DND-41 (cell line): ENCODE measurements at regions not wholly inside any gene's neighbourhood (a gene's known extent, or its start where the extent isn't known, plus 50 kb on each side); places are given as distances from the start of the nearest gene placed in this dataset.

Experiments used
- ATAC-seq: fragments of 200-7000 bp; cut with Tn5 transposase; 3 replicates; pipeline ENCODE4 v1.9.1; 2021; ENCODE audit warnings: low read depth; ENCODE audit not compliant: insufficient read depth
- DNase-seq: peaks from one replicate; pipeline ENCODE4 v3.0.0-alpha.2; 2020
- H2AFZ ChIP-seq: 2 replicates; pipeline ENCODE4 v1.6.0; 2012; ENCODE audit warnings: low read depth, low read length
- H3K27ac ChIP-seq: 2 replicates; pipeline ENCODE4 v1.5.1; 2012; ENCODE audit warnings: low read length, inconsistent platforms
- H3K27me3 ChIP-seq: fragments of 200-600 bp; sonication (generic); 2 replicates; pipeline ENCODE4 v1.6.0; 2012; ENCODE audit warnings: low read length, mild to moderate bottlenecking, inconsistent platforms; ENCODE audit not compliant: insufficient read depth, poor library complexity
- H3K36me3 ChIP-seq: 2 replicates; pipeline ENCODE4 v1.5.1; 2012; ENCODE audit warnings: low read length, inconsistent platforms; ENCODE audit not compliant: insufficient read depth
- H3K4me1 ChIP-seq: 2 replicates; pipeline ENCODE4 v1.5.1; 2012; ENCODE audit warnings: mild to moderate bottlenecking, low read length; ENCODE audit not compliant: insufficient read depth
- H3K4me2 ChIP-seq: 2 replicates; pipeline ENCODE4 v1.6.0; 2012; ENCODE audit warnings: mild to moderate bottlenecking, moderate library complexity, low read length, inconsistent platforms; ENCODE audit not compliant: insufficient read depth
- H3K4me3 ChIP-seq, 2 experiments: fragments of 200-600 bp in 1 of 2; shearing (Covaris generic) in 1 of 2; 2 replicates each; pipeline ENCODE4 v1.5.1; 2012 to 2016; ENCODE audit warnings: inconsistent platforms in 2 of 2, low read length in 2 of 2, mild to moderate bottlenecking in 2 of 2, low read depth in 1 of 2, moderate library complexity in 1 of 2
- H3K79me2 ChIP-seq: 2 replicates; pipeline ENCODE4 v1.6.0; 2012; ENCODE audit warnings: low read length, inconsistent platforms; ENCODE audit not compliant: insufficient read depth
- H3K9ac ChIP-seq: 2 replicates; pipeline ENCODE4 v1.6.0; 2012; ENCODE audit warnings: low read depth, mild to moderate bottlenecking, inconsistent platforms, low read length, moderate library complexity
- H3K9me3 ChIP-seq: 2 replicates; pipeline ENCODE4 v1.5.1; 2012; ENCODE audit warnings: low read length, moderate library complexity, mild to moderate bottlenecking, inconsistent platforms; ENCODE audit not compliant: insufficient read depth, severe bottlenecking
- H4K20me1 ChIP-seq: 2 replicates; pipeline ENCODE4 v1.6.0; 2012; ENCODE audit warnings: low read length; ENCODE audit not compliant: insufficient read depth
- EZH2 ChIP-seq: IDR thresholded peaks from 3 replicates; pipeline ENCODE4 v1.6.1; 2012; ENCODE audit warnings: borderline replicate concordance, low read depth, mild to moderate bottlenecking, moderate library complexity, low read length, inconsistent platforms; ENCODE audit not compliant: severe bottlenecking
- TF ChIP-seq, protein P1 (sequence below): IDR thresholded peaks from 2 replicates; pipeline ENCODE4 v1.5.1; 2012; ENCODE audit warnings: borderline replicate concordance, low read length, moderate library complexity, mild to moderate bottlenecking; ENCODE audit not compliant: poor library complexity, severe bottlenecking; ENCODE audit errors: extremely low read depth

- Histone ChIP-seq H3K79me2 (no peaks in the 10 kb centered on the region), H3K4me3 (no peak overlapping the region), H2AFZ (no peak overlapping the region), H3K27ac (no peak overlapping the region), H3K4me2 (no peak overlapping the region), H4K20me1 (no peaks in the 10 kb centered on the region), H3K9me3 (no peaks in the 10 kb centered on the region), H3K27me3 (no peaks in the 10 kb centered on the region), H3K4me1 (no peaks in the 10 kb centered on the region), H3K9ac (no peak overlapping the region), H3K36me3 (no peaks in the 10 kb centered on the region)
- no peak for ATAC-seq
- TF ChIP-seq EZH2: no peak
- TF ChIP-seq, protein P1, sequence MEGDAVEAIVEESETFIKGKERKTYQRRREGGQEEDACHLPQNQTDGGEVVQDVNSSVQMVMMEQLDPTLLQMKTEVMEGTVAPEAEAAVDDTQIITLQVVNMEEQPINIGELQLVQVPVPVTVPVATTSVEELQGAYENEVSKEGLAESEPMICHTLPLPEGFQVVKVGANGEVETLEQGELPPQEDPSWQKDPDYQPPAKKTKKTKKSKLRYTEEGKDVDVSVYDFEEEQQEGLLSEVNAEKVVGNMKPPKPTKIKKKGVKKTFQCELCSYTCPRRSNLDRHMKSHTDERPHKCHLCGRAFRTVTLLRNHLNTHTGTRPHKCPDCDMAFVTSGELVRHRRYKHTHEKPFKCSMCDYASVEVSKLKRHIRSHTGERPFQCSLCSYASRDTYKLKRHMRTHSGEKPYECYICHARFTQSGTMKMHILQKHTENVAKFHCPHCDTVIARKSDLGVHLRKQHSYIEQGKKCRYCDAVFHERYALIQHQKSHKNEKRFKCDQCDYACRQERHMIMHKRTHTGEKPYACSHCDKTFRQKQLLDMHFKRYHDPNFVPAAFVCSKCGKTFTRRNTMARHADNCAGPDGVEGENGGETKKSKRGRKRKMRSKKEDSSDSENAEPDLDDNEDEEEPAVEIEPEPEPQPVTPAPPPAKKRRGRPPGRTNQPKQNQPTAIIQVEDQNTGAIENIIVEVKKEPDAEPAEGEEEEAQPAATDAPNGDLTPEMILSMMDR: no peak
- DNase-seq: no peak
Measured at GRCh38 chr20:55216525-55217242, 741.3 kb downstream of the DOK5 start.

GRCh38 chr20:55213653-55214052 is 738.3 kb downstream of the DOK5 start:
- Histone ChIP-seq H3K4me3 (no peak overlapping the region), H3K4me1 (no peaks in the 10 kb centered on the region), H3K9ac (no peak overlapping the region), H3K79me2 (no peaks in the 10 kb centered on the region), H3K27ac (no peak overlapping the region), H3K9me3 (no peaks in the 10 kb centered on the region), H2AFZ (no peak overlapping the region), H3K27me3 (no peaks in the 10 kb centered on the region), H3K4me2 (no peak overlapping the region), H4K20me1 (no peaks in the 10 kb centered on the region), H3K36me3 (no peaks in the 10 kb centered on the region)
- TF ChIP-seq, protein P1: no peak
- no peak for TF ChIP-seq EZH2
- ATAC-seq (no peak), DNase-seq (no peak)

- no peak overlapping the region for H3K9ac ChIP-seq
- ATAC-seq (no peak), DNase-seq (no peak)
- H3K27me3 ChIP-seq: no peaks in the 10 kb centered on the region
- no peak for TF ChIP-seq EZH2
- TF ChIP-seq, protein P1: no peak
- H3K4me1 ChIP-seq: no peaks in the 10 kb centered on the region
- H3K36me3 ChIP-seq: no peaks in the 10 kb centered on the region
- no peaks in the 10 kb centered on the region for H4K20me1 ChIP-seq
- H3K4me3 ChIP-seq: no peak overlapping the region
- no peak overlapping the region for H3K4me2 ChIP-seq
- no peak overlapping the region for H2AFZ ChIP-seq
- H3K79me2 ChIP-seq: no peaks in the 10 kb centered on the region
- no peaks in the 10 kb centered on the region for H3K9me3 ChIP-seq
- H3K27ac ChIP-seq: no peak overlapping the region
Measured at GRCh38 chr20:55211481-55211880, 736.1 kb downstream of the DOK5 start.
